ENCODE measurements at regions not wholly inside any gene's neighbourhood (a gene's known extent, or its start where the extent isn't known, plus 50 kb on each side); places are given as distances from the start of the nearest gene placed in this dataset.

DNA sequence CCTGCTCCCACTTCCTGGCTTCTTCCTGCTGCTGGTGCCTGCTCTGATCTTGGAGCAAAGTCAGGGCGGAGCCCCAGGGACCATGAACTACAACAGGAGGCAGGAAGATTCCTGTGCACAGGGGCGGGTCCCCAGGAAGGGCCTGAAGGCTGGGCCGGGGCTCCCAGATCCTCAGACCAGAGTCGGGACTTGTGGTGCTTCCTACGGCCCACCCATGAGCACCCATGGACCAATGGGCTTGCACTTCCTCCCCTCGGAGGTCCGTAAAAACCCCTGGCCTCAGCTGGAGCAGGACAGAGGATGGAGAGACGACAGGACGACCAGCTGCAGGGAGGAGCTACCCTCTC is 1287.1 kb downstream of the TMEM121 start (continued):
- TF ChIP-seq, protein P1, sequence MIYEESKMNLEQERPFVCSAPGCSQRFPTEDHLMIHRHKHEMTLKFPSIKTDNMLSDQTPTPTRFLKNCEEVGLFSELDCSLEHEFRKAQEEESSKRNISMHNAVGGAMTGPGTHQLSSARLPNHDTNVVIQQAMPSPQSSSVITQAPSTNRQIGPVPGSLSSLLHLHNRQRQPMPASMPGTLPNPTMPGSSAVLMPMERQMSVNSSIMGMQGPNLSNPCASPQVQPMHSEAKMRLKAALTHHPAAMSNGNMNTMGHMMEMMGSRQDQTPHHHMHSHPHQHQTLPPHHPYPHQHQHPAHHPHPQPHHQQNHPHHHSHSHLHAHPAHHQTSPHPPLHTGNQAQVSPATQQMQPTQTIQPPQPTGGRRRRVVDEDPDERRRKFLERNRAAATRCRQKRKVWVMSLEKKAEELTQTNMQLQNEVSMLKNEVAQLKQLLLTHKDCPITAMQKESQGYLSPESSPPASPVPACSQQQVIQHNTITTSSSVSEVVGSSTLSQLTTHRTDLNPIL (CRISPR knock-in tag; IDR thresholded peaks at IDR 0.05; ENCODE audit: low read depth): no peak
- TF ChIP-seq, protein P2, sequence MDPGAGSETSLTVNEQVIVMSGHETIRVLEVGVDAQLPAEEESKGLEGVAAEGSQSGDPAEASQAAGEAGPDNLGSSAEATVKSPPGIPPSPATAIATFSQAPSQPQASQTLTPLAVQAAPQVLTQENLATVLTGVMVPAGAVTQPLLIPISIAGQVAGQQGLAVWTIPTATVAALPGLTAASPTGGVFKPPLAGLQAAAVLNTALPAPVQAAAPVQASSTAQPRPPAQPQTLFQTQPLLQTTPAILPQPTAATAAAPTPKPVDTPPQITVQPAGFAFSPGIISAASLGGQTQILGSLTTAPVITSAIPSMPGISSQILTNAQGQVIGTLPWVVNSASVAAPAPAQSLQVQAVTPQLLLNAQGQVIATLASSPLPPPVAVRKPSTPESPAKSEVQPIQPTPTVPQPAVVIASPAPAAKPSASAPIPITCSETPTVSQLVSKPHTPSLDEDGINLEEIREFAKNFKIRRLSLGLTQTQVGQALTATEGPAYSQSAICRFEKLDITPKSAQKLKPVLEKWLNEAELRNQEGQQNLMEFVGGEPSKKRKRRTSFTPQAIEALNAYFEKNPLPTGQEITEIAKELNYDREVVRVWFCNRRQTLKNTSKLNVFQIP (CRISPR knock-in tag; IDR thresholded peaks at IDR 0.05; ENCODE audit: borderline replicate concordance, low read depth): no peak
- no peak for TF ChIP-seq TCF4 (CRISPR knock-in tag; IDR thresholded peaks at IDR 0.05; ENCODE audit: borderline replicate concordance)

DNA sequence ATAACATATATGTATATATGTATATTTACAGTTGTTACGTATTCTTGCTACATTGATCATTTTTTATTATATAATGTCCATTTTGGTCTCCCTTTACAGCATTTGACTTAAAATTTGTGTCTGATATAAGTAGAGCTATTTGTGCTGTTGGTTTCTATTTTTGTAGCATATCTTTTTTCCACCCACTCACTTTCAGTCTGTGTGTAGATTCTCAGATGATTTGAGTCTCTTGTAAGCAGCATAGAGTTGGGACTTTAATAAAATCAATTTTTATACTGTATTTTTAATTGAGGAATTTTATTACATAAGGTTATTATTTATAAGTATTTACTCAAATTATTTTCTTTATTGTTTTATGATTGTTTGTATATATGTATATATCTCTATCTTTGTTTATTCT is 1293.7 kb downstream of the TMEM121 start:
- no peak for ATAC-seq
- TF ChIP-seq ISL1 (CRISPR knock-in tag; IDR thresholded peaks at IDR 0.05) (no peak), TOX (CRISPR knock-in tag; IDR thresholded peaks at IDR 0.05; ENCODE audit: borderline replicate concordance) (no peak), ZC3H10 (CRISPR knock-in tag; IDR thresholded peaks at IDR 0.05) (no peak), PPARA (CRISPR knock-in tag; IDR thresholded peaks at IDR 0.05; ENCODE audit: borderline replicate concordance) (no peak), CSDC2 (CRISPR knock-in tag; IDR thresholded peaks at IDR 0.05) (no peak), ZFP3 (CRISPR knock-in tag; IDR thresholded peaks at IDR 0.05) (no peak), OSR1 (CRISPR knock-in tag; IDR thresholded peaks at IDR 0.05) (no peak), TCF4 (CRISPR knock-in tag; IDR thresholded peaks at IDR 0.05; ENCODE audit: borderline replicate concordance) (no peak)
- TF ChIP-seq, protein P2 (CRISPR knock-in tag; IDR thresholded peaks at IDR 0.05; ENCODE audit: borderline replicate concordance, low read depth): no peak
- TF ChIP-seq, protein P3, sequence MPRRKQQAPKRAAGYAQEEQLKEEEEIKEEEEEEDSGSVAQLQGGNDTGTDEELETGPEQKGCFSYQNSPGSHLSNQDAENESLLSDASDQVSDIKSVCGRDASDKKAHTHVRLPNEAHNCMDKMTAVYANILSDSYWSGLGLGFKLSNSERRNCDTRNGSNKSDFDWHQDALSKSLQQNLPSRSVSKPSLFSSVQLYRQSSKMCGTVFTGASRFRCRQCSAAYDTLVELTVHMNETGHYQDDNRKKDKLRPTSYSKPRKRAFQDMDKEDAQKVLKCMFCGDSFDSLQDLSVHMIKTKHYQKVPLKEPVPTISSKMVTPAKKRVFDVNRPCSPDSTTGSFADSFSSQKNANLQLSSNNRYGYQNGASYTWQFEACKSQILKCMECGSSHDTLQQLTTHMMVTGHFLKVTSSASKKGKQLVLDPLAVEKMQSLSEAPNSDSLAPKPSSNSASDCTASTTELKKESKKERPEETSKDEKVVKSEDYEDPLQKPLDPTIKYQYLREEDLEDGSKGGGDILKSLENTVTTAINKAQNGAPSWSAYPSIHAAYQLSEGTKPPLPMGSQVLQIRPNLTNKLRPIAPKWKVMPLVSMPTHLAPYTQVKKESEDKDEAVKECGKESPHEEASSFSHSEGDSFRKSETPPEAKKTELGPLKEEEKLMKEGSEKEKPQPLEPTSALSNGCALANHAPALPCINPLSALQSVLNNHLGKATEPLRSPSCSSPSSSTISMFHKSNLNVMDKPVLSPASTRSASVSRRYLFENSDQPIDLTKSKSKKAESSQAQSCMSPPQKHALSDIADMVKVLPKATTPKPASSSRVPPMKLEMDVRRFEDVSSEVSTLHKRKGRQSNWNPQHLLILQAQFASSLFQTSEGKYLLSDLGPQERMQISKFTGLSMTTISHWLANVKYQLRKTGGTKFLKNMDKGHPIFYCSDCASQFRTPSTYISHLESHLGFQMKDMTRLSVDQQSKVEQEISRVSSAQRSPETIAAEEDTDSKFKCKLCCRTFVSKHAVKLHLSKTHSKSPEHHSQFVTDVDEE (CRISPR knock-in tag; IDR thresholded peaks at IDR 0.05): no peak
- TF ChIP-seq, protein P4, sequence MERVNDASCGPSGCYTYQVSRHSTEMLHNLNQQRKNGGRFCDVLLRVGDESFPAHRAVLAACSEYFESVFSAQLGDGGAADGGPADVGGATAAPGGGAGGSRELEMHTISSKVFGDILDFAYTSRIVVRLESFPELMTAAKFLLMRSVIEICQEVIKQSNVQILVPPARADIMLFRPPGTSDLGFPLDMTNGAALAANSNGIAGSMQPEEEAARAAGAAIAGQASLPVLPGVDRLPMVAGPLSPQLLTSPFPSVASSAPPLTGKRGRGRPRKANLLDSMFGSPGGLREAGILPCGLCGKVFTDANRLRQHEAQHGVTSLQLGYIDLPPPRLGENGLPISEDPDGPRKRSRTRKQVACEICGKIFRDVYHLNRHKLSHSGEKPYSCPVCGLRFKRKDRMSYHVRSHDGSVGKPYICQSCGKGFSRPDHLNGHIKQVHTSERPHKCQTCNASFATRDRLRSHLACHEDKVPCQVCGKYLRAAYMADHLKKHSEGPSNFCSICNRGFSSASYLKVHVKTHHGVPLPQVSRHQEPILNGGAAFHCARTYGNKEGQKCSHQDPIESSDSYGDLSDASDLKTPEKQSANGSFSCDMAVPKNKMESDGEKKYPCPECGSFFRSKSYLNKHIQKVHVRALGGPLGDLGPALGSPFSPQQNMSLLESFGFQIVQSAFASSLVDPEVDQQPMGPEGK (CRISPR knock-in tag; IDR thresholded peaks at IDR 0.05; ENCODE audit: borderline replicate concordance): no peak

DNA sequence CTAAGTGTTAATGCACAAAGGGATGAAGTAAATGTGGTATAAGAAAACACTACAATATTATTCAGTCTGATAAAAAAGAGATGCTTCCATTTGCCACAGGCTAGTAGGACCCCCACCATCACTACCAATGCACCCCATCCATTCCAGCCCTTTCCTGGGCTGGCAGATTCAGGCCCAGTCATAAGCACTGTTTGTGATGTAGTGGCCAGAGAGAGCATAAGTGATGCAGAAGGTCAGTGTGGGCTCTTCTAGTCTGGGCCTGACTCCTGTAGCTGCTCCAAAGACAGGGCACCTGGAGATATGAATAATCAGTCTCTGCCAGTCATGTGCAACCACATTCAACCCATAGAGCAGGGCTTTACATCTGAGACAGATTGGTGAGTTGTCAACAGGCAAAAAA is 1294.7 kb downstream of the TMEM121 start:
- ATAC-seq: no peak
- TF ChIP-seq, protein P5, sequence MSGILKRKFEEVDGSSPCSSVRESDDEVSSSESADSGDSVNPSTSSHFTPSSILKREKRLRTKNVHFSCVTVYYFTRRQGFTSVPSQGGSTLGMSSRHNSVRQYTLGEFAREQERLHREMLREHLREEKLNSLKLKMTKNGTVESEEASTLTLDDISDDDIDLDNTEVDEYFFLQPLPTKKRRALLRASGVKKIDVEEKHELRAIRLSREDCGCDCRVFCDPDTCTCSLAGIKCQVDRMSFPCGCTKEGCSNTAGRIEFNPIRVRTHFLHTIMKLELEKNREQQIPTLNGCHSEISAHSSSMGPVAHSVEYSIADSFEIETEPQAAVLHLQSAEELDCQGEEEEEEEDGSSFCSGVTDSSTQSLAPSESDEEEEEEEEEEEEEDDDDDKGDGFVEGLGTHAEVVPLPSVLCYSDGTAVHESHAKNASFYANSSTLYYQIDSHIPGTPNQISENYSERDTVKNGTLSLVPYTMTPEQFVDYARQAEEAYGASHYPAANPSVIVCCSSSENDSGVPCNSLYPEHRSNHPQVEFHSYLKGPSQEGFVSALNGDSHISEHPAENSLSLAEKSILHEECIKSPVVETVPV (CRISPR knock-in tag; IDR thresholded peaks at IDR 0.05): no peak
- TF ChIP-seq ZC3H10 (CRISPR knock-in tag; IDR thresholded peaks at IDR 0.05) (no peak), TCF4 (CRISPR knock-in tag; IDR thresholded peaks at IDR 0.05; ENCODE audit: borderline replicate concordance) (no peak)

DNA sequence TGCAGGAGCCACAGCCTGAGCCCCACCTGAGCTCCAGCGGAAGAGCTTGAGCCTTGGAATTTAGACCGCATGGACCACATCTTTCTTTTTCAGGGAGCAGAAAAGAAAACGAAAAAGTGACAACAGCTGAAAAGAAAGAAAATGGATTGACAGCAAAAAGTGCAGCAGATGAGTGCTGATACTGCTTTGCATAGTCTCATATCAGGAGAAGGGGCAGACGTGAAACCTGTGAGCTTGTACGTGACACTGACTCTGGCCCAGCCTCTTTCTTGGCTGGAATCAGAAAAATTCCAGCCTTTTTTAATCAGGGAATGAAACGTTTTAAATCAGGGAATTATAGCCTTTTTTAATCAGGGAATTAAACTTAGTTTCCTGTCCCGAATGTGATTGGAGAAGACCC is 1296.5 kb downstream of the TMEM121 start:
- ATAC-seq: no peak
- TF ChIP-seq, protein P3 (CRISPR knock-in tag; IDR thresholded peaks at IDR 0.05): no peak
- TF ChIP-seq, protein P2 (CRISPR knock-in tag; IDR thresholded peaks at IDR 0.05; ENCODE audit: borderline replicate concordance, low read depth): no peak
- TF ChIP-seq BACH2 (CRISPR knock-in tag; IDR thresholded peaks at IDR 0.05; ENCODE audit: borderline replicate concordance) (no peak), CSDC2 (CRISPR knock-in tag; IDR thresholded peaks at IDR 0.05) (no peak), ZNF8 (CRISPR knock-in tag; IDR thresholded peaks at IDR 0.05) (no peak), SNAI2 (CRISPR knock-in tag; IDR thresholded peaks at IDR 0.05) (no peak), RARB (CRISPR knock-in tag; IDR thresholded peaks at IDR 0.05) (no peak), ZFP30 (CRISPR knock-in tag; IDR thresholded peaks at IDR 0.05) (no peak)
- TF ChIP-seq, protein P5 (CRISPR knock-in tag; IDR thresholded peaks at IDR 0.05): no peak
